RWPE2 (cell line): ENCODE measurements at regions not wholly inside any gene's neighbourhood (a gene's known extent, or its start where the extent isn't known, plus 50 kb on each side); places are given as distances from the start of the nearest gene placed in this dataset.

Experiments used
- ATAC-seq: fragments of 200-7000 bp; cut with Tn5 transposase; 3 replicates; pipeline ENCODE4 v1.9.1; 2021; ENCODE audit warnings: low read depth
- DNase-seq: peaks from one replicate; pipeline ENCODE4 v3.0.0-alpha.2; 2020; ENCODE audit warnings: low spot score
- H3K27ac ChIP-seq: fragments of 450-650 bp; 2 replicates; pipeline ENCODE4 v1.5.1; 2017; ENCODE audit warnings: mild to moderate bottlenecking; ENCODE audit not compliant: poor library complexity, severe bottlenecking
- H3K27me3 ChIP-seq: fragments of 250-450 bp; sonication (Bioruptor Pico); 2 replicates; pipeline ENCODE4 v1.5.1; 2021; ENCODE audit warnings: mild to moderate bottlenecking, moderate library complexity; ENCODE audit not compliant: insufficient read depth, poor library complexity, severe bottlenecking
- H3K36me3 ChIP-seq: fragments of 250-450 bp; sonication (Bioruptor Pico); 2 replicates; pipeline ENCODE4 v1.5.1; 2020; ENCODE audit warnings: low read depth, mild to moderate bottlenecking, moderate library complexity
- H3K4me1 ChIP-seq: fragments of 250-450 bp; sonication (Bioruptor Pico); 2 replicates; pipeline ENCODE4 v1.5.1; 2021; ENCODE audit warnings: mild to moderate bottlenecking, moderate library complexity; ENCODE audit not compliant: insufficient read depth, poor library complexity, severe bottlenecking
- H3K4me3 ChIP-seq: fragments of 250-450 bp; sonication (Bioruptor Pico); 2 replicates; pipeline ENCODE4 v1.5.1; 2021; ENCODE audit warnings: mild to moderate bottlenecking, moderate library complexity; ENCODE audit not compliant: severe bottlenecking
- H3K9me3 ChIP-seq: fragments of 250-450 bp; sonication (Bioruptor Pico); 2 replicates; pipeline ENCODE4 v1.5.1; 2021; ENCODE audit warnings: mild to moderate bottlenecking, moderate library complexity; ENCODE audit not compliant: severe bottlenecking
- TF ChIP-seq, protein P1 (sequence below): fragments of 450-650 bp; IDR thresholded peaks from one replicate; pipeline ENCODE4 v1.5.1; 2017; ENCODE audit warnings: mild to moderate bottlenecking, moderate library complexity; ENCODE audit not compliant: poor library complexity, severe bottlenecking

DNA sequence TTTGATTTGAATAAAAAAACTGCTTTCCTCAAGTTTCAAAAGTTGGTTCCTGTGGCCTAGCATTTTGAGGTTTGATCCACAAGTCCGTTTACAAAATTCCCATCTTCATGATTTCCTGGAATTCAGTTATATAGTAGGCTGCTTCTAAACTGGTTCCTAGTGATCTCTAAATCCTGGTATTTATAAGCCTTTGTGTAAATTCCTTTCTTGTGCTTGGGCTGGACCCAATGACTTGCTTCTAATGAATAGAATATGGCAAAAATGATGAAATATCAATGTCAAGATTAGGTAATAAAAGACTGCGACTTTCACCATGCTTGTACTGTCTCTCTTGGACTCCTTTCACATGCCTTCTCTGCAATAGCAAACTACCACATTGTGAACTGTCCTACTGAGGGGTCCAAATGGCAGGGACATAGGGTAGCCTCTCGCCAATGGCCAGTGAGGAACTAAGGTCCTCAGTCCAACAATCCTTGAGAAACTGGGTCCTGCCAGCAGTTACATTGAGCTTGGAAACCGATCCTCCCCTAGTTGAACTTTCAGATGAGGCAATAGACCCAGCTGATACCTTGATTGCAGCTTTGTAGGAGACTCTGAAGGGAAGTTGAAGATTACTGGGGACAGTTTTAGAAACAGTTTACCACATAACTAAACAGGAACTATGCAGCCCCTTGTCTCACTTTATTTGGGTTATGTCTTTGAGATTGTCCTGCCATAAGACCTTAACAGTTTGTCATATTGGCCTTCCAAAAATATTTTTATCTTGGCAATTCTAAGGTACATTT is 303.9 kb upstream of the TBC1D5 start:
- no peak for ATAC-seq
- no peak for DNase-seq
- TF ChIP-seq, protein P1, sequence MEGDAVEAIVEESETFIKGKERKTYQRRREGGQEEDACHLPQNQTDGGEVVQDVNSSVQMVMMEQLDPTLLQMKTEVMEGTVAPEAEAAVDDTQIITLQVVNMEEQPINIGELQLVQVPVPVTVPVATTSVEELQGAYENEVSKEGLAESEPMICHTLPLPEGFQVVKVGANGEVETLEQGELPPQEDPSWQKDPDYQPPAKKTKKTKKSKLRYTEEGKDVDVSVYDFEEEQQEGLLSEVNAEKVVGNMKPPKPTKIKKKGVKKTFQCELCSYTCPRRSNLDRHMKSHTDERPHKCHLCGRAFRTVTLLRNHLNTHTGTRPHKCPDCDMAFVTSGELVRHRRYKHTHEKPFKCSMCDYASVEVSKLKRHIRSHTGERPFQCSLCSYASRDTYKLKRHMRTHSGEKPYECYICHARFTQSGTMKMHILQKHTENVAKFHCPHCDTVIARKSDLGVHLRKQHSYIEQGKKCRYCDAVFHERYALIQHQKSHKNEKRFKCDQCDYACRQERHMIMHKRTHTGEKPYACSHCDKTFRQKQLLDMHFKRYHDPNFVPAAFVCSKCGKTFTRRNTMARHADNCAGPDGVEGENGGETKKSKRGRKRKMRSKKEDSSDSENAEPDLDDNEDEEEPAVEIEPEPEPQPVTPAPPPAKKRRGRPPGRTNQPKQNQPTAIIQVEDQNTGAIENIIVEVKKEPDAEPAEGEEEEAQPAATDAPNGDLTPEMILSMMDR: no peak
- Histone ChIP-seq H3K27ac (no peak overlapping the region), H3K4me1 (no peaks in the 10 kb centered on the region), H3K27me3 (no peaks in the 10 kb centered on the region), H3K4me3 (no peak overlapping the region), H3K36me3 (no peaks in the 10 kb centered on the region), H3K9me3 (peaks cover 1% of the 10 kb centered on the region)

DNA sequence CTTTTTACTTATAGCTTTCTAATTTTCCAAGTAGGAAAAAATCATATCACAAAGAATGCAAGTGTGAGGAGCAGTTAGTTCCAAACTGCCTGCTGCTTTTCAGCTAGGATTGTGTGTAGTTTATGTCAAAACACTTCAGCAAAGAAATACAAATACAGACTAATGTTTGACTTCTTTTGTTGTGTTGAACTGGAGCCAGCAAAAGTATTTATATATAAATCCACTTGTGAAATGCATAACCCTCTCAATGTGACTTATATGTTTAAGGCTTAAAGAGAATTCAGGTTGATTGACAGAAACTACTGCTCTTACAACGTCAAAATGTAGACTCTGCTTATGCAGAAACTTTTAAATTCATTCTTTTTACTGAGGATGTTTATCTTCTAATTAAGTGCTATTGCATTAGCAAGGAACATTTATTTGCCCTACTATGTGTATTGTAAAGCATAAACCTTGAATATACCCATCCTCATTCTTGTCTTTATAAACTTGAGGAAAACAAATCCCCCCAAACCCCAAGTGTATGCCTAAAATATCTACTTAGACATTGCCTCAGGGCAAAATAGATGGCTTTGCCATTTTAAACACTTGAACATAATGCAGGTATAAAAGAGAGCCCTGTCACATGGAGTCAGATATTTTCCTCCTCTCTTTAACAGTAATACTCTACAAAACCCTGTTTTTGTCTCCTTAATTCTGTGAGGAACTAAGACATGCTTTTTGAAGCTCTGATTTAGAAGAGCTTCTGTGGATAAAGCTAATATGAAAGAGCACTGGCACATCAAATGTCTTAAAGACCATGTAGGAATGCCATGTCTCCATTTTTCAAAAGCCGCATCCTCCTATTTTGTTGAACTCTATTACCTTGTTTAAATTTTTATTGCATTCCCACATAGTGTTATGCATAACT is 302.8 kb upstream of the TBC1D5 start:
- no peak for DNase-seq
- no peak for ATAC-seq
- Histone ChIP-seq H3K36me3 (no peaks in the 10 kb centered on the region), H3K27me3 (no peaks in the 10 kb centered on the region), H3K4me1 (no peaks in the 10 kb centered on the region), H3K27ac (no peak overlapping the region), H3K4me3 (no peak overlapping the region), H3K9me3 (peaks cover 1% of the 10 kb centered on the region)
- TF ChIP-seq, protein P1: no peak

DNA sequence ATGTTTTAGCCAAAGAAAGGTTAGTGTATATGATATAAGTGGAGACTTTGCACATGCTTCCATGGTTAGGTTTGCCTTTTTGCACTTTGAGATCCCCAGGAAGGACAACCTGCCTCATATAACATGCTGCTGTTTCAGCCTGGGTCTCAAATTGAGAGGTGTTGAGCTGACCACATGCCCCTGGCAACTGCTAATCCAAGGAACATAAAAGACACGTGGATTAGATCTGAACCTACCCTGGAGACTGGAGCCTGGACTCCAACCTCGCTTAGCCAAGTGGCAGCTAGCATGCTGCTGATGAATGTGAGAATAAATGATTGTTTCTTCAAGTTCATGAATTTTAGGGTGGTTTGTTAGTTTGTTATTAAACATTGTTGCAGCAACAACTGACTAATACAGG is 301.8 kb upstream of the TBC1D5 start:
- Histone ChIP-seq H3K27me3 (no peaks in the 10 kb centered on the region), H3K27ac (no peak overlapping the region), H3K4me3 (no peak overlapping the region), H3K9me3 (peaks cover 1% of the 10 kb centered on the region), H3K36me3 (no peaks in the 10 kb centered on the region), H3K4me1 (no peaks in the 10 kb centered on the region)
- no peak for DNase-seq
- no peak for ATAC-seq
- TF ChIP-seq, protein P1: no peak

DNA sequence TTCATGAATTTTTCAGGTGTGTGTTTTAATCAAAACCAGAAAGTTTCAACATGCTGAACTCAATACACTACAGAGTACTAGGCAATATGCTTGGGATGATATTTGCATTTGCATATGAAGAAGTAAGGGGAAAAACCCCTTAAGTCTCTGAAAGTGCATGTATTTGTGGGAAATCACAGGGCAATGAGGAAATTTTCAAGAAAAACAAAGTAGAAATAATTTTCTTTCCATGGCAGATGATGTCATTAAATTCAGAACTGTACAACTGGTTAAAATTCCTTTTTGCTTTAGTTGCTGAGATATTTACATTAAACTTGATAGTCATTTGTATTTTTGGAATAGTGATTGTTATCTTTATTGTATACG is 294.0 kb upstream of the TBC1D5 start:
- no peaks in the 10 kb centered on the region for H3K27me3 ChIP-seq
- DNase-seq: no peak

More for the DNA sequence above, 294.0 kb upstream of the TBC1D5 start:
- Histone ChIP-seq H3K4me3 (no peak overlapping the region), H3K4me1 (no peaks in the 10 kb centered on the region), H3K9me3 (no peaks in the 10 kb centered on the region), H3K27ac (no peak overlapping the region), H3K36me3 (no peaks in the 10 kb centered on the region)
- TF ChIP-seq, protein P1: no peak
- no peak for ATAC-seq
